GM13977 (cell line): ENCODE measurements at regions not wholly inside any gene's neighbourhood (a gene's known extent, or its start where the extent isn't known, plus 50 kb on each side); places are given as distances from the start of the nearest gene placed in this dataset.

ENCODE experiments used
- DNase-seq: peaks from one replicate; pipeline ENCODE4 v3.0.0; 2012; ENCODE audit warnings: low spot score
- in situ Hi-C: fragments of 300-500 bp; cut with MboI; formaldehyde crosslinking; loops from one replicate; pipeline ENCODE4 v1.12.0; 2022; ENCODE audit warnings: low sequenced_read_pairs, low pct_unique_long_range_greater_than_20kb, mixed read lengths, inconsistent platforms; ENCODE audit not compliant: unreplicated experiment
- TF ChIP-seq, protein P1 (sequence below): IDR thresholded peaks from 2 replicates; pipeline ENCODE4 v1.5.1; 2012; ENCODE audit warnings: mild to moderate bottlenecking, control low read depth; ENCODE audit not compliant: insufficient read depth; ENCODE audit errors: extremely low read depth, missing control alignments

GRCh38 chr1:24983006-24983680 lies 53.1 kb upstream of the RUNX3 start:
- in situ Hi-C loops = no loop called here
- DNase-seq = no peak
- TF ChIP-seq, protein P1, sequence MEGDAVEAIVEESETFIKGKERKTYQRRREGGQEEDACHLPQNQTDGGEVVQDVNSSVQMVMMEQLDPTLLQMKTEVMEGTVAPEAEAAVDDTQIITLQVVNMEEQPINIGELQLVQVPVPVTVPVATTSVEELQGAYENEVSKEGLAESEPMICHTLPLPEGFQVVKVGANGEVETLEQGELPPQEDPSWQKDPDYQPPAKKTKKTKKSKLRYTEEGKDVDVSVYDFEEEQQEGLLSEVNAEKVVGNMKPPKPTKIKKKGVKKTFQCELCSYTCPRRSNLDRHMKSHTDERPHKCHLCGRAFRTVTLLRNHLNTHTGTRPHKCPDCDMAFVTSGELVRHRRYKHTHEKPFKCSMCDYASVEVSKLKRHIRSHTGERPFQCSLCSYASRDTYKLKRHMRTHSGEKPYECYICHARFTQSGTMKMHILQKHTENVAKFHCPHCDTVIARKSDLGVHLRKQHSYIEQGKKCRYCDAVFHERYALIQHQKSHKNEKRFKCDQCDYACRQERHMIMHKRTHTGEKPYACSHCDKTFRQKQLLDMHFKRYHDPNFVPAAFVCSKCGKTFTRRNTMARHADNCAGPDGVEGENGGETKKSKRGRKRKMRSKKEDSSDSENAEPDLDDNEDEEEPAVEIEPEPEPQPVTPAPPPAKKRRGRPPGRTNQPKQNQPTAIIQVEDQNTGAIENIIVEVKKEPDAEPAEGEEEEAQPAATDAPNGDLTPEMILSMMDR = no peak

DNA sequence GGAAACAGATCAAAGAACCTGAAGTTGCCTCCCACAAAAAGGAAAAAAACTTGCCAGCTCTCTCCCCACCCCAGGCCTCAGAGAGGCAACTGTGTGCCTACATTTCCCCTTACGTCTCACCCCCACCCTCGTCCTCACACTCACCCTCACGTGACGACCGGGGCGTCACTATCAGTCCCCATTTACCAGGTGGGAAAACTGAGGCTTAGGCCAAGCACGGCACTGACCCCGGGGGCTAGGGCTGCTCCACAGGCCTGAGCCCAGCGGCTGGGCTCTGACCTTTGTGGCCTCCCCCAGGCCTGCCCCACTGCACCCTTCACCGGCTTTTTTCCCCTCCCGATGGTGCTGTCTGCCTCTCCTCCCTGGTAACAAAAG lies 51.5 kb upstream of the RUNX3 start:
- TF ChIP-seq, protein P1 = no peak
- DNase-seq = no peak
- in situ Hi-C loops = no loop called here

GRCh38 chr1:24980836-24981630 lies 51.0 kb upstream of the RUNX3 start:
- DNase-seq = no peak
- in situ Hi-C loops = no loop called here
- TF ChIP-seq, protein P1 = no peak
